ENCODE measurements at regions not wholly inside any gene's neighbourhood (a gene's known extent, or its start where the extent isn't known, plus 50 kb on each side); places are given as distances from the start of the nearest gene placed in this dataset.

- TF ChIP-seq CTCF (IDR thresholded peaks at IDR 0.05) = no peak
- no peak for TF ChIP-seq POLR2A (IDR thresholded peaks at IDR 0.05)
Measured at GRCh38 chr2:65834062-65834461, 401.7 kb upstream of the SPRED2 start.
